IPS-18a (cell line): ENCODE measurements at regions not wholly inside any gene's neighbourhood (a gene's known extent, or its start where the extent isn't known, plus 50 kb on each side); places are given as distances from the start of the nearest gene placed in this dataset.
"Not testable (repeated sequence)": the region's sequence is repeated elsewhere in the genome, so short reads cannot be mapped to it uniquely, and the experiment has no call there.

Source experiments
- H3K27ac ChIP-seq: one replicate; pipeline ENCODE4 v1.5.1; 2013; ENCODE audit warnings: low read length
- H3K27me3 ChIP-seq: one replicate; pipeline ENCODE4 v1.6.1; 2013; ENCODE audit warnings: mild to moderate bottlenecking, low read length; ENCODE audit not compliant: control insufficient read depth, insufficient read depth
- H3K36me3 ChIP-seq: one replicate; pipeline ENCODE4 v1.6.1; 2013; ENCODE audit warnings: low read depth, low read length; ENCODE audit not compliant: control insufficient read depth
- H3K4me1 ChIP-seq: one replicate; pipeline ENCODE4 v1.6.1; 2013; ENCODE audit warnings: low read depth, low read length; ENCODE audit not compliant: control insufficient read depth
- H3K4me3 ChIP-seq: one replicate; pipeline ENCODE4 v1.5.1; 2013; ENCODE audit warnings: low read length
- H3K9ac ChIP-seq: one replicate; pipeline ENCODE4 v1.6.1; 2013; ENCODE audit warnings: mild to moderate bottlenecking, low read length, moderate library complexity
- H3K9me3 ChIP-seq: one replicate; pipeline ENCODE4 v1.6.1; 2013; ENCODE audit warnings: low read depth, low read length; ENCODE audit not compliant: control insufficient read depth

- Histone ChIP-seq H3K36me3 (no peaks in the 10 kb centered on the region), H3K4me1 (peaks cover 2% of the 10 kb centered on the region), H3K4me3 (no peak overlapping the region), H3K27me3 (no peaks in the 10 kb centered on the region), H3K27ac (no peak overlapping the region), H3K9me3 (no peaks in the 10 kb centered on the region), H3K9ac (no peak overlapping the region)
These were observed 50.0 kb upstream of the ABLIM1 start for GRCh38 chr10:114708084-114708483.

- Histone ChIP-seq H3K36me3 (no peaks in the 10 kb centered on the region), H3K4me3 (no peak overlapping the region), H3K9me3 (no peaks in the 10 kb centered on the region), H3K4me1 (peaks cover 9% of the 10 kb centered on the region), H3K27me3 (no peaks in the 10 kb centered on the region), H3K9ac (no peak overlapping the region), H3K27ac (no peak overlapping the region)
These were observed 50.8 kb upstream of the ABLIM1 start for GRCh38 chr10:114708717-114709335.

- H3K9ac ChIP-seq = no peak overlapping the region
- H3K27me3 ChIP-seq = no peaks in the 10 kb centered on the region
- no peak overlapping the region for H3K4me3 ChIP-seq
- H3K27ac ChIP-seq = no peak overlapping the region
- H3K4me1 ChIP-seq = peaks cover 11% of the 10 kb centered on the region
- H3K36me3 ChIP-seq = no peaks in the 10 kb centered on the region
- H3K9me3 ChIP-seq = no peaks in the 10 kb centered on the region
These were observed 51.9 kb upstream of the ABLIM1 start for GRCh38 chr10:114709984-114710383.

GRCh38 chr10:114711176-114711868 lies 53.2 kb upstream of the ABLIM1 start:
- H3K4me1 ChIP-seq = peaks cover 11% of the 10 kb centered on the region
- no peaks in the 10 kb centered on the region for H3K27me3 ChIP-seq
- no peaks in the 10 kb centered on the region for H3K36me3 ChIP-seq
- H3K9me3 ChIP-seq = no peaks in the 10 kb centered on the region
- H3K9ac ChIP-seq = no peak overlapping the region
- no peak overlapping the region for H3K27ac ChIP-seq
- no peak overlapping the region for H3K4me3 ChIP-seq

- H3K27ac ChIP-seq = no peak overlapping the region
- peaks cover 11% of the 10 kb centered on the region for H3K4me1 ChIP-seq
- no peak overlapping the region for H3K4me3 ChIP-seq
- H3K27me3 ChIP-seq = no peaks in the 10 kb centered on the region
- no peaks in the 10 kb centered on the region for H3K9me3 ChIP-seq
- no peak overlapping the region for H3K9ac ChIP-seq
- no peaks in the 10 kb centered on the region for H3K36me3 ChIP-seq
These were observed 53.8 kb upstream of the ABLIM1 start for GRCh38 chr10:114711869-114712250.

GRCh38 chr10:114713525-114714090 lies 55.5 kb upstream of the ABLIM1 start:
- peaks cover 11% of the 10 kb centered on the region for H3K4me1 ChIP-seq
- no peaks in the 10 kb centered on the region for H3K27me3 ChIP-seq
- no peak overlapping the region for H3K4me3 ChIP-seq
- no peaks in the 10 kb centered on the region for H3K9me3 ChIP-seq
- H3K9ac ChIP-seq = no peak overlapping the region
- no peaks in the 10 kb centered on the region for H3K36me3 ChIP-seq
- H3K27ac ChIP-seq = no peak overlapping the region

GRCh38 chr10:114714281-114714741 lies 56.2 kb upstream of the ABLIM1 start:
- H3K4me1 ChIP-seq = peaks cover 11% of the 10 kb centered on the region
- no peak overlapping the region for H3K9ac ChIP-seq
- H3K4me3 ChIP-seq = no peak overlapping the region
- H3K9me3 ChIP-seq = no peaks in the 10 kb centered on the region
- H3K27me3 ChIP-seq = no peaks in the 10 kb centered on the region
- H3K36me3 ChIP-seq = no peaks in the 10 kb centered on the region
- H3K27ac ChIP-seq = no peak overlapping the region

GRCh38 chr10:114715171-114715670 lies 57.1 kb upstream of the ABLIM1 start:
- no peak overlapping the region for H3K9ac ChIP-seq
- no peaks in the 10 kb centered on the region for H3K9me3 ChIP-seq
- no peak overlapping the region for H3K4me3 ChIP-seq
- peaks cover 11% of the 10 kb centered on the region for H3K4me1 ChIP-seq
- no peak overlapping the region for H3K27ac ChIP-seq
- H3K36me3 ChIP-seq = no peaks in the 10 kb centered on the region
- H3K27me3 ChIP-seq = no peaks in the 10 kb centered on the region

GRCh38 chr10:114716811-114717404 lies 58.8 kb upstream of the ABLIM1 start:
- no peak overlapping the region for H3K4me3 ChIP-seq
- H3K36me3 ChIP-seq = no peaks in the 10 kb centered on the region
- H3K27ac ChIP-seq = no peak overlapping the region
- H3K9ac ChIP-seq = no peak overlapping the region
- no peaks in the 10 kb centered on the region for H3K9me3 ChIP-seq
- H3K4me1 ChIP-seq = peaks cover 11% of the 10 kb centered on the region
- H3K27me3 ChIP-seq = no peaks in the 10 kb centered on the region

GRCh38 chr10:114717881-114718280 lies 59.8 kb upstream of the ABLIM1 start:
- not testable (repeated sequence) for H3K9ac ChIP-seq, H3K27me3 ChIP-seq, H3K27ac ChIP-seq, H3K36me3 ChIP-seq, H3K9me3 ChIP-seq, H3K4me3 ChIP-seq
- peaks cover 11% of the 10 kb centered on the region for H3K4me1 ChIP-seq

GRCh38 chr10:114718374-114718773 lies 60.3 kb upstream of the ABLIM1 start:
- Histone ChIP-seq H3K4me1 (peaks cover 7% of the 10 kb centered on the region), H3K27me3 (no peaks in the 10 kb centered on the region), H3K9me3 (no peaks in the 10 kb centered on the region), H3K4me3 (no peak overlapping the region), H3K9ac (no peak overlapping the region), H3K36me3 (no peaks in the 10 kb centered on the region), H3K27ac (no peak overlapping the region)
